Anterior cingulate cortex (tissue), 58 donors: ENCODE measurements at regions not wholly inside any gene's neighbourhood (a gene's known extent, or its start where the extent isn't known, plus 50 kb on each side); places are given as distances from the start of the nearest gene placed in this dataset.
A peak's percentile ranks its signal among the peaks of the same experiment; 100 is the strongest.
"Not testable (repeated sequence)": the region's sequence is repeated elsewhere in the genome, so short reads cannot be mapped to it uniquely, and the experiment has no call there.

ENCODE experiments used
- DNase-seq, 58 donors: peaks; one replicate each; lab custom pipeline; 2025; lab: John Stamatoyannopoulos, UW

GRCh38 chr2:184270660-184271059 is 327.7 kb upstream of the ZNF804A start:
- no peak for DNase-seq

GRCh38 chr2:184272056-184272455 is 326.3 kb upstream of the ZNF804A start:
- DNase-seq: no peak

DNA sequence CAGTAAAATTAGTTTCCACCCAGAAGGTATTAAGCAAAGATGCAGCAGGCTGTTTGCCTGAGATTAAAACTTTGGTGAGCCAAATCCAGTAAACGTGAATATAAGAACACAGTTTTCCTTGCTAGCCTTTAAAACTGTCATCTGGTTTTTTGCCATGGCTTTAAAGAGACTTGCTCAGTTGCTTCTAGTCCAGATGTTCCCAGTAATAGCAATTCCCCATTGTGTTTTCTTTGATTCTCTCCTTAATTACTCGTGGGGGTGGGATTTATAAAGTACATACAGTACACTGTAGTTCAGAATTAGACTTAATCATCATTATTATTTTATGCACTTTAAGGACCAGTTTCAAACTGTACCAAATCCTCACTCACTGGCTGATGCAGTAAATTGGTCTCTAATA is 303.5 kb upstream of the ZNF804A start:
- DNase-seq: no peak

GRCh38 chr2:184297085-184297484 is 301.2 kb upstream of the ZNF804A start:
- DNase-seq: no peak

GRCh38 chr2:184302506-184302905 is 295.8 kb upstream of the ZNF804A start:
- DNase-seq: no peak

- peak in 1 of 58 donors; percentile 1 for DNase-seq
Measured at GRCh38 chr2:184304006-184304405, 294.3 kb upstream of the ZNF804A start.

DNA sequence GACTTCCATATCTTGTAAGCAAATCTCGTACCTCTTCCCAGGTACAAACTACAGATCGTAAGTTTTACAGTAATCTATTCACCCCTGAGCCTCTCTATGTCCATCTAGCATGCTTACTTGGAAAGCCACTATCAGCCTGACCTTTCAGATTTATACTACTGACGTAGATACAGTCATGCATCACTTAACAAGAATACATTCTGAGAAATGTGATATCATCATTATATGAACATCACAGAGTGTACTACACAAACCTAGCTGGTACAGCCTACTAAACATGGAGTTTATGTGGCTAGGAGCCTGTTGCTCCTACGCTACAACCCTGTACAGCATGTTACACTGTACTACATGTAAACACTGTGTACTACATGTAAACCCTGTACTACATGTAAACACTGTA is 293.2 kb upstream of the ZNF804A start:
- no peak for DNase-seq

DNA sequence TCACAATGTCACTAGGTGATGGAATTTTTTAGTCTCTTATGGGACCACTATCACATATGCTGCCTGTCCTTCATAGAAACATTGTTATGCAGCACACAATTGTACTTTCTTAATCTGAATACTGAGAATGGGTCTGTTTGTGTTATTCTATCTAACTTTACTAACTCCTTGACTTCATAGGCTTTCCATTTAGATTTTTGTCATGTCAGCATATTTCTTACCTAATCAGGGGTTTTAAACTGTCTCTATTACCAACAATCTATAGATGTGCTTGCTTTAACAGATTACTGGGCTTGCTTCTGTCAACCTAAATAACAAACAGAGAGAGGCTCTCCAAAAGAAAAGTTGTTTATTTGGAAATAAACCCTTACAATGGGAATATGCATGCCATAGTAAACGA is 289.6 kb upstream of the ZNF804A start:
- no peak for DNase-seq

- no peak for DNase-seq
Measured at GRCh38 chr2:184312970-184313369, 285.4 kb upstream of the ZNF804A start.

GRCh38 chr2:184314829-184315228 is 283.5 kb upstream of the ZNF804A start:
- DNase-seq: no peak

DNA sequence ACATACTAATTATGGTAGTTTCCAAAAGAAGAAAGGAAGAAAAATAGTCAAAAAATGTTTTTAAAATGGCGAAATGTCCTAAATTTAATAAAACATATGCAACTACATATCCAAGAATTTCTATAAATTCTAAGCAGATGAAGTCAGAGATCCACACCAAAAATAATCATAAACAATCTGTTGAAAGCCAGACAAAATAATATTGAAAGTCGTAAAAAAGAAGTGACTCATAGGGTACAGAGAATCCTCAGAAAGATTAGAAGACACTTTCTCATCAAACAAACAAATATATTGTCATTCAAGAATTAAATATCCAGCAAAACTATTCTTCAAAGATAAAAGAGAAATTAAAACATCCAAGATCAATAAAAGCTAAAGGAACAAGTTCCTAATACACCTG is 281.4 kb upstream of the ZNF804A start:
- no peak for DNase-seq

- no peak for DNase-seq
Measured at GRCh38 chr2:184322615-184323014, 275.7 kb upstream of the ZNF804A start.

DNA sequence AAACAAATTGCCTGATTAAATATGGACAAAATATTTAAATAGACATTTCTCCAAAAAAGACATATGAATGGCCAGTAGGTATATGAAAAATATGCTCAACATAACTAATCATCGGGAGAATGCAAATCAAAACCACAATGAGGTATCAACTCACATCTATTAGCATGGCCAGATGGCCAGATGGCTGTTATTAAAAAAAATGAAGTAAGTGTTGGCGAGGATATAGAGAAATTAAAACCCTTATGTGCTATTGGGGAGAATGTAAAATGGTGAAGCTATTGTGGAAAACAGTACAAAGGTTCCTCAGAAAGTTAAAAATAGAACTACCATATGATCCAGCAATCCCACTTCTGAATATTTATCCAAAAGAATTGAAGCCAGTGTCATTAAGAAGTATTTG is 272.3 kb upstream of the ZNF804A start:
- no peak for DNase-seq

GRCh38 chr2:184327805-184328204 is 270.5 kb upstream of the ZNF804A start:
- not testable (repeated sequence) for DNase-seq

DNA sequence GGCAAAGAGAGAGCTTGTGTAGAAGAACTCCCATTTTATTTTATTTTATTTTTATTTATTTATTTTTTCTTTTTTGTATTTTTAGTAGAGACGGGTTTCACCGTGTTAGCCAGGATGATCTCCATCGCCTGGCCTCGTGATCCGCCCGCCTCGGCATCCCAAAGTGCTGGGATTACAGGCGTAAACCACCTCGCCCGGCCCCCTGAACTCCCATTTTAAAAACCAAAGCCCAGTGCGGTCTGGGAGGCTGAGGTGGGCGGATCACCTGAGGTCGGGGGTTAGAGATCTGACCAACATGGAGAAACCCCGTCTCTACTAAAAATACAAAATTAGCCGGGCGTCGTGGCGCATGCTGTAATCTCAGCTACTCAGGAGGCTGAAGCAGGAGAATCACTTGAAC is 267.8 kb upstream of the ZNF804A start:
- not testable (repeated sequence) for DNase-seq

GRCh38 chr2:184336688-184337087 is 261.6 kb upstream of the ZNF804A start:
- DNase-seq: no peak

DNA sequence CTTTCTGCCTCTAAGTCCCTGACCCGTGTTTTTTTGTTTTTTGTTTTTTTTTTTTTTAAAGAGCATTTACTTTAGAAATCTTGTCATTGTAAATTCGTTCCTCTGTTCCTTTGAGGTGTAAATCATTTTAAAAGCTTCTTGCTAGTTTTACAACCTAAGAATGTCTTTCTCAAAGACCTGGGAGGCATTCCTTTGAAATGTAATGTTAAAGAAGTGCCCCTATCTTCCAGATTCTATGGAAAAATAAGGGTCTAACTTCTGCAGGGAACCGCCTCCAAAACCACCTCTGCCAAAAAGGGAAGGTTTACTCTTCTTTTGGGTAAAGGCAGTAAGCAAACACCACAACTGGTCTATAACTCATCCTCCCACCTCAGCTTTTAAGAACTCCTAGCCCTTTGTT is 259.6 kb upstream of the ZNF804A start:
- DNase-seq: no peak

DNA sequence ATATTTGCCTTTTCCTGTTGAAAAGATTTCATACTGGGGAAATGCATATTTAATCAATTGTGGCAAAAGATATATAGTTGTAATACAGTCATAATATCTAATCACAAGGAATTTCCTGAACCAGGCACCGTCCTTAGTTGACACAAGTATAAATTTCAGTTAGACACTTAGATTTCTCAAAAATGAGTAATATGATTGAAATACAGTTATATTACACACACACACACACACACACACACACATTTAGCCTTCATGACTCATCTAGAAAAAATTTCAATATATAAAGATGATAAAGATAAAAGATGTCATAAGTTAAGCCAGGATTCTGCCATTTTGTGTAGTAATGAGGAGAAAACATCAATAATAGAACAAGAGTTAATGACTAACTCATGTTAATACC is 258.4 kb upstream of the ZNF804A start:
- no peak for DNase-seq

DNA sequence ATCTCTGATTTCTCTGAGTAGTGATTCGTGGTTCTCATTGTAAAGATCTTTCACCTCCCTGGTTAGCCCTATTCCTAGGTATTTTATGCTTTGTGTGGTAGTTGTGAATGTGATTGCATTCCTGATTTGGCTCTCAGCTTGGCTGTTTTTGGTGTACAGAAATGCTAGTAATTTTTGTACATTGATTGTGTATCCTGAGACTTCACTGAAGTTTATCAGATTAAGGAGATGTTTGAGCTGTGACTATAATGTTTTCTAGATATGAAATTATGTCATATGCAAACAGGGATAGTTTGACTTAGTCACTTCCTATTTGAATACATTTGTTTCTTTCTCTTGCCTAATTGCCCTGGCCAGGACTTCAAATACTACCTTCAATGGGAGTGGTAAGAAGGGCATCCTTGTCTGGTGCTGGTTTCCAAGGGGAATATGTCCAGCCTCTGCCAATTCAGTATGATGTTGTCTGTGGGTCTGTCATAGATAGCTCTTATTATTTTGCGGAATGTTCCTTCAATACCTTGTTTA is 251.9 kb upstream of the ZNF804A start:
- no peak for DNase-seq

DNA sequence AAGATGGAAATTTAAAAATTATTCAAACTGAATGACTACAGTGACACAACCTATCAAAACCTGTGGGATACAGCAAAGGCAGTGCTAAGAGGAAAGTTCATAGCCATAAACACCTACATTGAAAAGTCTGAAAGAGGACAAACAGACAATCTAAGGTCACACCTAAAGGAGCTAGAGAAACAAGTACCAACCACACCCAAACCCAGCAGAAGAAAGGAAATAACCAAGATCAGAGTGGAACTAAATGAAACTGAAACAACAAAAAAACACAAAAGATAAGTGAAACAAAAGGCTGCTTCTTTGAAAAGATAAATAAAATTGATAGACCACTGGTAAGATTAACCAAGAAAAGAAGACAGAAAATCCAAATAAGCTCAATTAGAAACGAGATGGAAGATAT is 247.2 kb upstream of the ZNF804A start:
- DNase-seq: no peak

- no peak for DNase-seq
Measured at GRCh38 chr2:184357033-184357432, 241.3 kb upstream of the ZNF804A start.

- no peak for DNase-seq
Measured at GRCh38 chr2:184359379-184359778, 238.9 kb upstream of the ZNF804A start.

- no peak for DNase-seq
Measured at GRCh38 chr2:184363213-184363612, 235.1 kb upstream of the ZNF804A start.
